ENCODE measurements at regions not wholly inside any gene's neighbourhood (a gene's known extent, or its start where the extent isn't known, plus 50 kb on each side); places are given as distances from the start of the nearest gene placed in this dataset.

- H3K27ac ChIP-seq = peak overlapping the region; percentile 76
- TF ChIP-seq, protein P1, sequence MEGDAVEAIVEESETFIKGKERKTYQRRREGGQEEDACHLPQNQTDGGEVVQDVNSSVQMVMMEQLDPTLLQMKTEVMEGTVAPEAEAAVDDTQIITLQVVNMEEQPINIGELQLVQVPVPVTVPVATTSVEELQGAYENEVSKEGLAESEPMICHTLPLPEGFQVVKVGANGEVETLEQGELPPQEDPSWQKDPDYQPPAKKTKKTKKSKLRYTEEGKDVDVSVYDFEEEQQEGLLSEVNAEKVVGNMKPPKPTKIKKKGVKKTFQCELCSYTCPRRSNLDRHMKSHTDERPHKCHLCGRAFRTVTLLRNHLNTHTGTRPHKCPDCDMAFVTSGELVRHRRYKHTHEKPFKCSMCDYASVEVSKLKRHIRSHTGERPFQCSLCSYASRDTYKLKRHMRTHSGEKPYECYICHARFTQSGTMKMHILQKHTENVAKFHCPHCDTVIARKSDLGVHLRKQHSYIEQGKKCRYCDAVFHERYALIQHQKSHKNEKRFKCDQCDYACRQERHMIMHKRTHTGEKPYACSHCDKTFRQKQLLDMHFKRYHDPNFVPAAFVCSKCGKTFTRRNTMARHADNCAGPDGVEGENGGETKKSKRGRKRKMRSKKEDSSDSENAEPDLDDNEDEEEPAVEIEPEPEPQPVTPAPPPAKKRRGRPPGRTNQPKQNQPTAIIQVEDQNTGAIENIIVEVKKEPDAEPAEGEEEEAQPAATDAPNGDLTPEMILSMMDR (conservative IDR thresholded peaks at IDR 0.05) = no peak
- no peak for TF ChIP-seq ZFX (IDR thresholded peaks at IDR 0.05)
Observed at GRCh38 chr4:3829211-3829955, 63.2 kb downstream of the ADRA2C start.

DNA sequence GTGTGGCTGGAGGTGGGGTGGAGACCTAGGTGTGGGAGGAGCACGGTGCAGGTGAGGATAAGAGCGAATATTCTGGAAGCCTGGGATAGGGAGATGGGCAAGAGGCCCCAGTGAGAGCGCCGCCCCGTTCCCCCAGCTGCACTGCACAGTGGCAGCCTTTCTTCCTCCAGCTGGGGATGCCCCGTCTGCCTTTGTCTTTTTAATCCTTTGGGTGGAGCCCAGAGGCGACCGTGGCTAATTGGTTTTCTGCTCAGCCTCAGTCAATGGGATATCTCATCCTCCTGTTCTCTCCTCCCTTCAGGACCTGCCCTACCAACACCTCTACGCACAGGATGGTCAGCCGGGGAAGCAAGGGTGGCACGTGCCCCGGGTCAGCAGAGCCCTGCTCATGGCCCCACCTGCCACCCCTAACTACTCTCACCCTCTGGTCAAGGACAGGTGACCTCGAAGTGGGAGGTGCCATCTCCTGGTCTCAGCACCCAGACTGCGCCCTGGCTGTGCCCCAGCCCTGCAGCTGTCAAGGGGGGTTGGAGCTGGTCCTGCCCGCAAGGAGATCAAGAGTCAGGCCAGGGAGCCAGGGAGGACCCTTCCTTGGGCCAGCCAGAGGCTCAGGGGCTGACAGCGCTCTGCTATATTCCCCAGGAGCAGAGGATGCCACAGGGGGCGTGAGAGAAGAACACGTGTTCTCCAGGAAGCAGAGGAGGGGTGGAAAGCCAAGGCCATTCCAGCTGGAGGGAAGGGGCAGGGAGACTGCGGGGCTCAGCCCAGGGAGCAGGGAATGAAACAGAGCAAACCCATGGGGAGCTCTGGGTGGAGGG lies 64.0 kb downstream of the ADRA2C start:
- peak overlapping the region; percentile 76; the same call in 1 of the 2 replicates for H3K27ac ChIP-seq
- TF ChIP-seq, protein P1 (conservative IDR thresholded peaks at IDR 0.05) = no peak
- no peak for TF ChIP-seq ZFX (IDR thresholded peaks at IDR 0.05)

GRCh38 chr4:3830774-3831528 lies 64.8 kb downstream of the ADRA2C start:
- no peak overlapping the region for H3K27ac ChIP-seq
- TF ChIP-seq, protein P1 (conservative IDR thresholded peaks at IDR 0.05) = no peak
- TF ChIP-seq ZFX (IDR thresholded peaks at IDR 0.05) = no peak

DNA sequence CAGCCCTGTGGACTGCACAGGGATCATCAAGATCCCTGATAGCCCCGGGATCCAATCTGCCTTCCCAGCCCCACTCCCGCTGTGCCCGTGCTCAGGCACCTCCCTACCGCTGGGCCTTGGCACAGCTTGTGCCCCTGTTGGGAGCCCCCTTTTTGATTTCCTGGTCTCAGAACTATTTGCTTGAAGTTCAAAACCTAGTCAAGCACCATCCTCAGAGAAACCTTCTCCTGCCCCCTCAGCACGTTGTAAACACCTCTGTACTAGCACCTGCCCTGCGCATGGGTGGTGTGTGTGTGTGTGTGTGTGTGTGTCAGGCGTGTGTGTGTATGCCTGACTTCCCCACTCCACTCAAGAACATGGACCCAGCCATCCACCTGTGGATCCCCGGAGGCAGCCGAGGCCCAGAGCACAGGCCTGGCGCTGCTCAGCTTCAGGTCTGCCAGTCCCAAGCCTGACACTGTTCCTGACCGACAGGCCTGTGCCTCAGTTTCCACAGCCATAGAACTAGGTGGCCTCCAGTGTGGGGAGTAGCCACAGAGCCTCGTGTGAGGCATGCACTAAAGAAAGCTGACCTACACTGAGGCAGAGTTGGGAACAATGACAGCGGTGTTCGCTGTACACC lies 65.5 kb downstream of the ADRA2C start:
- no peak overlapping the region for H3K27ac ChIP-seq
- TF ChIP-seq, protein P1 (conservative IDR thresholded peaks at IDR 0.05) = no peak
- no peak for TF ChIP-seq ZFX (IDR thresholded peaks at IDR 0.05)

DNA sequence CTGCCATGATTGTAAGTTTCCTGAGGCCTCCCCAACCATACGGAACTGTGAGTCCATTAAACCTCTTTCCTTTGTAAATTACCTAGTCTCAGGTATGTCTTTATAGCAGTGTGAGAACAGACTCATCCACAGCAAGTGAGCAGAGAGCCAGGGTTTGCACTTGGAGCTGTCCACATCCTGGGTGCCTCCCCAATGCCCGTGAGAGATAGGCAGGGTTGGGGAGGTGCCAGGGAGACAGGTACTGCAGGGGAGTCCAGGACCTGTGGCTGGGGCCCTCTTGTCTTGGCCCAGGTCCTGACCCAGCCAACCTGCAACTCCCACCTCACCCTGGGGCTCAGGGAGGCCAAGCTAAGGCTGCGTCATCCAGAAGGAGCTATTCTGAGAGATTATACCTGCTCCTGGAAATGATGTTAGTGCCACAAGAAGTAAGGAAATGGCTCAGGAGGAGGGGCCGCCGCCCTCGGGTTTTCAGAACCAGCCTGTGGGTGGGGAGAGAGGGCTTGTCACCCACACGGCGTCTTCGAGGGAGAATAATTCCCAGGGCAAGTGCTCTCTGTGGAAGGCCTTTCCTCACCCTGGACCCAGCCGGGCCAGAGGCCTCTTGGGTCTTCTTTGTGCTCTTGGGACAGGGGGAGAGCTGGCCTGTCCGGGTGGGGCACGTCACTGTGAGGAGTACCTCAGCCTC lies 66.5 kb downstream of the ADRA2C start:
- no peak overlapping the region for H3K27ac ChIP-seq
- no peak for TF ChIP-seq ZFX (IDR thresholded peaks at IDR 0.05)
- TF ChIP-seq, protein P1 (conservative IDR thresholded peaks at IDR 0.05) = no peak

GRCh38 chr4:3833326-3833989 lies 67.3 kb downstream of the ADRA2C start:
- no peak for TF ChIP-seq ZFX (IDR thresholded peaks at IDR 0.05)
- TF ChIP-seq, protein P1 (conservative IDR thresholded peaks at IDR 0.05) = no peak
- H3K27ac ChIP-seq = no peak overlapping the region
